ENCODE measurements at regions not wholly inside any gene's neighbourhood (a gene's known extent, or its start where the extent isn't known, plus 50 kb on each side); places are given as distances from the start of the nearest gene placed in this dataset.

DNA sequence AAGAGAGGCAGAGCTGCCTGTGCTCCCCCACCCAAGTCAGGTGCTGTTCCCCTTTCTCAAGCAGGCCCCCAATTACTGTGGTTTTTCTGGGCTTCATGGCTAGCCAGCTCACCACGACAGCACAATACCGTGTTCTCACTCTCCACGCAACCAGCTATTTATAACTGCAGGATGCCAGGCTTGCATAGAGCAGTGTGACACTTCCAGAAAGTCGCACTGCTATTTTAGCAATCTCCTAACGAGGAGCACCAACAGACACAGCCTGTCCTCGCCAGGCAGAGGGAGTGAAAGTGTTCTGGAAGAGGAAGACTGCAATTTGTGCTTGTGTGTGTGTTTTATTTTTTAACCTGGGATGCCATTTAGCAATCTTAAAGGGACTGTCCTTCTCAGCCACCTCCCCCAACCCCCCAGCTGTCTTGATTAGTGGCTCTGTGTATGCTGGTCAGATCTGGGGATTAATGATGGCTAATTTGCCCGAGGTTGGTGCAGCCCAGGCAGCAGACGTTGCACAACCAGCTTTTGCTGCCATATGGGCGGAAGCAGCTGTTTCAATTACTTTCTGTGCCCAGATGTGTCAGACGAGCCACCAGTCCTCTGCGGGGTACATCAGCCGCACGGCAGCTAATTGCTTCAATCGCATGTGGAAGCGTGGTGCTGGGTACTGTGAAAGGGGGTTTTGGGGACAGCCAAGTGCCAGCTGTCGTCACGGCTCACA lies 268.0 kb upstream of the ARRDC4 start:
- Histone ChIP-seq H2AFZ (ENCODE audit: control insufficient read depth, low read length) (no peak overlapping the region), H3K36me3 (ENCODE audit: control insufficient read depth in 2 of 2, extremely low read depth in 1 of 2, insufficient read depth in 2 of 2, low read length in 2 of 2) (no peaks in the 10 kb centered on the region), H3K4me3 (ENCODE audit: control insufficient read depth in 2 of 3, extremely low read depth in 1 of 3, insufficient read depth in 2 of 3, low read depth in 1 of 3, low read length in 3 of 3) (no peak overlapping the region), H3K9ac (ENCODE audit: control insufficient read depth, extremely low read depth, insufficient read depth, low read length) (no peak overlapping the region), H3K27ac (ENCODE audit: control insufficient read depth, insufficient read depth, low read length) (no peak overlapping the region), H4K20me1 (ENCODE audit: control insufficient read depth, extremely low read depth, insufficient read depth, low read length) (no peaks in the 10 kb centered on the region), H3K79me2 (ENCODE audit: control insufficient read depth, insufficient read depth, low read length) (no peaks in the 10 kb centered on the region), H3K4me1 (ENCODE audit: control insufficient read depth, extremely low read depth, insufficient read depth, low read length) (no peaks in the 10 kb centered on the region), H3K27me3 (ENCODE audit: control insufficient read depth, extremely low read depth, insufficient read depth, low read length) (no peaks in the 10 kb centered on the region), H3K9me3 (ENCODE audit: control insufficient read depth, low read depth, low read length) (no peaks in the 10 kb centered on the region), H3K9me1 (ENCODE audit: control insufficient read depth, extremely low read depth, insufficient read depth, low read length) (no peaks in the 10 kb centered on the region), H3K4me2 (ENCODE audit: control insufficient read depth, extremely low read depth, insufficient read depth, low read depth, low read length) (no peak overlapping the region)
- DNase-seq (ENCODE audit: low read depth, low spot score) (no peak), FAIRE-seq (no peak)
- TF ChIP-seq EZH2 (IDR thresholded peaks at IDR 0.05; ENCODE audit: low read length) (no peak), CTCF (optimal IDR thresholded peaks at IDR 0.05 in 1 of 3, IDR thresholded peaks at IDR 0.05 in 1 of 3, conservative IDR thresholded peaks at IDR 0.05 in 1 of 3; ENCODE audit: extremely low read depth in 1 of 3, insufficient read depth in 2 of 3, low read length in 3 of 3) (no peak)
- dilution Hi-C loops (cut with MboI; ENCODE audit: extremely low pct_ligation_motif_present, low sequenced_read_pairs): no loop called here

DNA sequence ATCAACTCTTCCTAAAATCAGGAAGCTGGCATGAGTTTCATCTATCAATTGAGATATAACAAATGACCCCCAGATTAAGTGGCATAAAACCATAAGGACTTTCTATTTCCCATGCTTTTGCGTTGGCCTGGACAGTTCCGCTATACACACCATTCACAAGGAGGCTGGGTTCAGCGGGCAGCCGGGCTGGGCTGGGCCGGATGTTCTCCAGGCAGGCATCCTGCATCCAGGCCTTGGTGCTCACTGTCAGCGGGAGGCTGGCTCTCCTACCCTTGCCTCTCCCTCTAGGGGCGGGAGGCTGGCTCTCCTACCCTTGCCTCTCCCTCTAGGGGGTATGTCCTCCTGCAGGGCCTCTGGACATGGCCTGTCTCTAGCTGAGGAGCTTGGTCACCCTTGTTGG lies 266.0 kb upstream of the ARRDC4 start:
- no peak for FAIRE-seq
- Histone ChIP-seq H3K27ac (ENCODE audit: control insufficient read depth, insufficient read depth, low read length) (no peak overlapping the region), H3K36me3 (ENCODE audit: control insufficient read depth in 2 of 2, extremely low read depth in 1 of 2, insufficient read depth in 2 of 2, low read length in 2 of 2) (no peaks in the 10 kb centered on the region), H3K4me3 (ENCODE audit: control insufficient read depth in 2 of 3, extremely low read depth in 1 of 3, insufficient read depth in 2 of 3, low read depth in 1 of 3, low read length in 3 of 3) (no peak overlapping the region), H3K9ac (ENCODE audit: control insufficient read depth, extremely low read depth, insufficient read depth, low read length) (no peak overlapping the region), H3K79me2 (ENCODE audit: control insufficient read depth, insufficient read depth, low read length) (no peaks in the 10 kb centered on the region), H3K9me3 (ENCODE audit: control insufficient read depth, low read depth, low read length) (no peaks in the 10 kb centered on the region), H4K20me1 (ENCODE audit: control insufficient read depth, extremely low read depth, insufficient read depth, low read length) (no peaks in the 10 kb centered on the region), H3K27me3 (ENCODE audit: control insufficient read depth, extremely low read depth, insufficient read depth, low read length) (no peaks in the 10 kb centered on the region), H3K4me2 (ENCODE audit: control insufficient read depth, extremely low read depth, insufficient read depth, low read depth, low read length) (no peak overlapping the region), H3K4me1 (ENCODE audit: control insufficient read depth, extremely low read depth, insufficient read depth, low read length) (no peaks in the 10 kb centered on the region), H2AFZ (ENCODE audit: control insufficient read depth, low read length) (no peak overlapping the region), H3K9me1 (ENCODE audit: control insufficient read depth, extremely low read depth, insufficient read depth, low read length) (no peaks in the 10 kb centered on the region)
- TF ChIP-seq CTCF (optimal IDR thresholded peaks at IDR 0.05 in 1 of 3, IDR thresholded peaks at IDR 0.05 in 1 of 3, conservative IDR thresholded peaks at IDR 0.05 in 1 of 3; ENCODE audit: extremely low read depth in 1 of 3, insufficient read depth in 2 of 3, low read length in 3 of 3): no peak
- TF ChIP-seq EZH2 (IDR thresholded peaks at IDR 0.05; ENCODE audit: low read length): no peak
- no peak for DNase-seq (ENCODE audit: low read depth, low spot score)
- dilution Hi-C loops (cut with MboI; ENCODE audit: extremely low pct_ligation_motif_present, low sequenced_read_pairs): no loop called here
